Skin of body (tissue), 1 donor: ENCODE measurements at regions not wholly inside any gene's neighbourhood (a gene's known extent, or its start where the extent isn't known, plus 50 kb on each side); places are given as distances from the start of the nearest gene placed in this dataset.
"Not testable (repeated sequence)": the region's sequence is repeated elsewhere in the genome, so short reads cannot be mapped to it uniquely, and the experiment has no call there.

Experiments used
- DNase-seq: peaks from one replicate; lab custom pipeline; 2025; lab: John Stamatoyannopoulos, UW

DNA sequence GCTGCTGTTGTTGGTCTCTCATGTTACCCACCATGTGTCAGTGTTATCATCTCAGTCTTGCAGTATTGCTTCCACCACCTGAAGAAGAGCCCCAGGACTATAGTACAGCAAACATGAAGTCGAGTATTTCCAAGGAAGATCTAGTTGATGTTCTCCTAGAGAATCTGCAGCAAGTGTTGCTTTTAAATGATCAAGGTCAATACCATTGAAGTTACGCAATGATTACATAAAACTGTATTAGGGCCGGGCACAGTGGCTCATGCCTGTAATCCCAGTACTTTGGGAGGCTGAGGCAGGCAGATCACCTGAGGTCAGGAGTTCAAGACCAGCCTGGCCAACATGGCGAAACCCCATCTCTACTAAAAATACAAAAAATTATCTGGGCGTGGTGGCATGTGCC, 173.9 kb downstream of the TJP1 start:
- DNase-seq: not testable (repeated sequence)

DNA sequence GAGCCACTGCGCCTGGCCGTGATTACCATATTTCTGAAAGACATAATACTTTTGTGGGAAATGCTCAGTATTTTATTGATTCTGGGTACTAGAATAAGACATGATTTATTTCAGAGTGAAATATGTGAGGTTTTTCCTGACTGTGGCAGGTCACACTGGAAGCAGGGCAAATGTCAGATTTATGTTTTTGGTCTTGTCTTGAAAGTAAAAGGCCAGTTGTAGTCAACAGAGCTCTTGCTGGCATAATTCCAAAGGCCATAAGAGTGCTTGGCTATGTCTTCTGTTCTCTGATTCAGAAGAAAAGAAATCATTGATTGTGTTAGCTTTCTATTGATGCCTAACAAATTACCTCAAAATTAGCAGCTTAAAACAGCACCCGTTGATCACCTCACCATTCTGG, 176.4 kb downstream of the TJP1 start:
- DNase-seq: no peak

DNA sequence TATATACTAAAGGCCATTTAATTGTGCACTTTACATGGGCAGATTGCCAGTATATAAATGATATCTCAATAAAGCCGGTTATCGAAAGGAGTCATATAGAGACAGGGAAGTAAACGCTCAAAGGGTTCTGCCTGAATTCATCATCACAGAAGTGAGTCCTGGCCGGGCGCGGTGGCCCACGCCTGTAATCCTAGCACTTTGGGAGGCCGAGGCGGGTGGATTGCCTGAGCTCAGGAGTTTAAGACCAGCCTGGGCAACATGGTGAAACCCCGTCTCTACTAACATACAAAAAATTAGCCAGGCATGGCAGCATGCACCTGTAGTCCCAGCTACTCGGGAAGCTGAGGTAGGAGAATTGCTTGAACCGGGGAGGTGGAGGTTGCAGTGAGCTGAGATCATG, 177.9 kb downstream of the TJP1 start:
- not testable (repeated sequence) for DNase-seq

- no peak for DNase-seq
Observed at GRCh38 chr15:29638781-29639180, 183.5 kb downstream of the TJP1 start.

DNA sequence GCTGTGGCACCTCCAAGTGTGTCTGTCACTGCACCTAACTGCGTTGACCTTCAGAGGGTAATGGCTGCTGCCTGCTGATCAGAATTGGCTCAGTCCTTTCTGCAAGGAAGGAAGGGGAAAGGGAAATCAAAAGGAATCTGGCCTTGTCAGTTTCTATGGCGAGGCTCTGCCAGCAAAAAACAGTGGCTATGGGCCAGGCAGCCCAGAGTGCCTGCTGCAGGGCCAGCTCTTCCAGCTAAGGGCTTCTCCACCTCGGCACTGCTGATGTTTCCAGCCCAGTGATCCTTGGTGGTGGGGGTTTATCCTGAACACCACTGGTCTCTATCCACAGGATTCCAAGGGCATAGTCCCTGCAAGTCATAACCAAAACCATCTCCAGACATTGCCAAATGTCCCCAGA, 184.3 kb downstream of the TJP1 start:
- DNase-seq: no peak

- no peak for DNase-seq
Observed at GRCh38 chr15:29637555-29637954, 184.7 kb downstream of the TJP1 start.

DNA sequence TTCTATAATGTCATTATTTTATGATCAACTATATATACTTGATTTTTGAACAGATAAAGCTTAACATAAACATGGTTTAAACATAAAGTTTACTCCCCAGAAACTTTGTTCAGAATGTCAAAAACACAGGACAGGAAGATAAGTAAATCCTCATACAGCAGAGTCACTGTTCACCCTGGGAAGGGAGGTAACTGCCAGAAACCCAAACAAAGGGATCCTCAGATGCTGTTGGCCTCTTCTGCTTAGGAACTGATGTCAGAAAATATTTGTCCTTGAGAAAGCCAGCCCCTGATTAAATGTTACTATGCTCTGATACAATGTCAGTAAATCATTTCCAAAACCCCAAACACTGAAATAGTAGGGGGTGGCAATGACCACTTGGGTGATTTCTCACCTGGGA, 185.3 kb downstream of the TJP1 start:
- DNase-seq: no peak

DNA sequence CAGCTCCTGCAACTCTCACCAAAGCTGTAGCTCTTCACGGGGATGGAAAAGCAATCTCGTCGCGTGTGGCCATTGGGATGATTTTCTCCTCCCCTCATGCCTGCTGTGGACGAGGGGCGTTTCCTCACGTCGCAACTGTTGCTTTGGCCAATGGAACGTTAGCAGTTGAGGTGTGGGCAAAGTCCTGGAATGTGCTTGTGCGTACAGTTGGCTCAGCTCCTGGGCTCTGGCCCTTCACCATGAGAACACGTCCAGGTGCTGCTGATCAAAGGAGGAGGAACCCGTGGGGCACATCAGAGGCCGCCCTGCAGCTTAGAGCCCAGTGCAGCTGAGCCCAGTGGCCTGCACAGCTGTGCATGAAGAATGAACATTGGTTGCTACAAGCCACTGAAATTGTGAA, 186.1 kb downstream of the TJP1 start:
- DNase-seq: no peak

GRCh38 chr15:29635513-29636098, 186.7 kb downstream of the TJP1 start:
- no peak for DNase-seq

DNA sequence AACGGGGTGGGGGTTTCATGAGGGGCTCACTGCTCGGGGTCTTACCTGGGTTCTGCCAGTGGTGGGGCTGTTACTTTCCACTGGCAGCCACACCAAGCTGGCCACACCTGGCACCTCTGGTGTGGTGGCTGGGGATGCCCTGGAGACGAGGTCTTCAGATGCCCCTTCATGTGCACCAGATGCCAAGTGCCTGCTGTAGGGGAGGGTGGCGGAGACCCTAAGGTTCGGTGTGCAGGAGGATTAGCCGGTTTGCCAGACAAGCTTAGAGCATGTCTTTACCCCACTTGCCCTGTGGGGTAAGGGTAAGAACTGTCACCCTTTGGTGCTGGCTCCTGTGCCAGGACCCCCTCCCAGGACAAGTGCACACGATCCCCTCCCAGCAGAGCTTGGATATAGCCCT, 188.3 kb downstream of the TJP1 start:
- no peak for DNase-seq

- no peak for DNase-seq
Observed at GRCh38 chr15:29632671-29633406, 189.4 kb downstream of the TJP1 start.

DNA sequence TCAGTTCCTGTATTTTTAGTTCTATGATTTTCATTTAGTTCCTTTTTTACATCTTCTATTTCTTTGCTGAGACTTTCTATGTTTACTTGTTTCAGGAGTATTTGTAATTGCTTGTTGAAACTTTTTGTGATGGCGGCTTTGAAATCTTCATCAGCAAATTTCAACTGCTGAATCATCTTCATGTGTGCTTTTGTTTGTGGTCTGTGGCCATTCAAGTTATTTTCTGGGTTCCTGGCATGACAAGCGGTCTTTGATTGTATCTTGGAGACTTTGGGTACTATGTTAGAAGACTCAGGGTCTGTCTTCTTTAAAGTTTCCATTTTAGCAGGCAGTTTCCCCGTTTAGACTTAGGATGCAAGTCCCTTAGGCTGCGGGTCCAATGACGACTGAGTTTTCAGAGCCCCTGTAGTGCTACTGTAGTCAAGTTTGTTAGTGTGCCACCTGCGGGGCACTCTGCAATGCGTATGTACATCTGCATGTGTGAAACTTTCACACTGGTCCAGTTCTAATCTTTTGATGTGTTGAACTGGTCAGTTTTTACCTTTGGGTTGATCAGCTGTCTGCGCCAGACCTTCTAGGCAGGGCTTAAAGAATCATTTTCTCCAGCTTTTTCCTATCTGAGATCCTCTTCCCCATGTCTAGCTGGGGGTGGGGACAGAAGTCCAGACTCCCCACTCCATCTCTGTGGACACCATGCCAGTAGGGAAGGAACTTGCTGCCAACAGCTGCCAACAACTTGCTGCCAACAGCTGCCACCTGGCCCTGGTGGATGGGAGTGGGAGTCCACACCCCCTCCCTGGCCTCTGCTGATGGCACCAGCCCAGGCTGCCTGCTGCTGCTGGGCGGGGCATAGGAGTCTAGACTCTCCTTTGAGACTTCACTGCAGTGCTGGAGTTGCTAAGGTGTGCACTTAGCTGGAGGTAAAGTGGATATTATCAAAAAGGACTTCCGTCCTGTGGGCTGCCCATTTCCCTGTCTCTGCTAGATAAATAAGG, 190.9 kb downstream of the TJP1 start:
- no peak for DNase-seq

DNA sequence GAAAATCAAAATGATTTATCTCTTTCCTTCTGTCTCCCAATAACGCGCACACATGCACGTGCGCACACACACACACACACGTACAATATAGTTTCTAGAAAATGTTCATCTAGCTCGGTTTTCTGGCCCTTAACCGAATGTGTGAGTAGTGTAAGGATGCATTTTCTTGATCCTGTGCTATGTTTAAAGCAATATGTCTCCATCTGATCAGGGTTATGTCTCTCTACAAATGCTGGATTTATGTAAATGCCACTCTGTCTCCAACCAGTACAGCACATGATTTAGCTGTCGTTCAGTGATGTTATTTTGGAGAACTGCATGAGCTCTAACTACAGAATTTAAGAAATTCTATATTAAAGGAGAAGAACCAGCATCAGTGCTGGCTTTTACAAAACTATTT, 198.0 kb downstream of the TJP1 start:
- DNase-seq: no peak

DNA sequence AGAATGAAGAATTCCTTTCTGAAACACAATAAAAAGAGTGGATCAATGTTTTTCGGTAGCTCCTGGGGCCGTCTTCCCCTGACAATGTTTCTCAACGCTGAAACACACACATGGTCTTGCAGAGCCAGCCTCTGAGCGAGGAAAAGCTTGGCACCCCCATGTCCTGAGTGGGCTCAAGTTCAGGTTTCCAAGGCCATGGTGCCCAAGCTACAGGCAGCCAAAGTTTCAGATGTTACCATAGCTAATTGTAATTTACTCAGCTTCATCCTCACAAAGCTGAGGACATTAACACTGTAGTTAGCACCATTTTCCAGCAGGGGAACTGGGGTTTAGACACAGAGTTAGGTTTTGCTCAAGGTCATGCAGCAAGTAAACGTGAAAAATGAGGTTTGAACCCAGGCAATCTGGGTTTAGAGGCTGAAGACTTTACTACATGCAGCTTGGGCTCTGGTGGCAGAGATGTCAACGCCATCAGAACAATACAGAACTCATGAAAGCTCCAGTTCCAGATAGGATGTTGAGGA, 199.1 kb downstream of the TJP1 start:
- no peak for DNase-seq

DNA sequence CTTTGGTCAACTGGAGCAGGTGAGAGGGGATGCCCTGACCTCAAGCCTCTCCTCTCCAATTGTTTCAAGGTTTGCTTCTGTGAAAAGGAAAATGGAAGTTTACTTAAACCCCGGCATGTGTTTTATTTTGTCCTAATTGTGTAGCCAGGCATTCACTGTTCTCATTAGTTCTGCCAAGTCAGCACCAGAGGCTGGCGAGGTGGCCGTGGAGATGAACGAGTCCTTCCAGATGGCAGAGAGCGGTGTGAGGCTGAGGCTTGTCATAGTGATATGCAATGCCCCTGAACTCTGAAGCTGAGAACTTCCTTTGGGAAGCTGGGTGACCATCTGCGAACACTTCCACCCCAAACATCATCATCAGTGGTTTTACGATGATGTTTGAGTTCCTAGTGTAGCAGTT, 199.6 kb downstream of the TJP1 start:
- no peak for DNase-seq

DNA sequence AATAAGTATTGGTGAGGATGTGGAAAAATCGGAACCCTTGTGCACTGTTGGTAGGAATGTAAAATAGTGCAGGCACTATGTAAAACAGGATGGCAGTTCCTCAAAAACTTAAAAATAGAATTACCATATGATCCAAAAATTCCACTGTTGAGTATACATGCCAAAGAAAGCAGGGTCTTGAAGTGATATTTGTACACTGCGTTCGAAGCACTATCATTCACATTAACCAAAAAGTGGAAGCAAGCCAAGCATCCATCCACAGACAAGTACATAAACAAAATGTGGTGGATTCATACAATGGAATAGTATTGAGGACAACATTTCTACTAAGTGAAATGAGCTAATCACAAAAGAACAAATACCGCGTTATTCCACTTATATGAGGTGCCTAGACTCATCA, 200.7 kb downstream of the TJP1 start:
- DNase-seq: no peak

- no peak for DNase-seq
Observed at GRCh38 chr15:29618586-29618985, 203.7 kb downstream of the TJP1 start.

- no peak for DNase-seq
Observed at GRCh38 chr15:29616512-29616911, 205.8 kb downstream of the TJP1 start.

DNA sequence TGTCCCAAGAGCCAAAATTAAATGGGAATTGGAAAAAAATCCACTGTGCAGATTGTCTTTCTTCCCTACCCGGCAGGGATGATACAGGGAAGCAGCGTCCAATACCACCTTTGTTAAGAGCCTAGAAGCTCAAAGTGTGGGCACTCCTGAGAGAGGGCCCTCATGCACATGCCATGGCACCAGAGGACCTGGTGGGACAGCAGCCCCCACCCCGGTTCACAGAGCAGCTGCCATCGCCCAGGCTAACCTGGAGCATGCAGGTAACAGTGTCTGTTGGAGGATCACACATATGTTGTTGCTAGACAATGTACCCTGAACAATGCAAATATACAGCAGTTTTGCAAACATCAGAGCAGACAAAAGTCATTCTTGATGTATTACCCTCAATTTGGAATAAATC, 206.5 kb downstream of the TJP1 start:
- no peak for DNase-seq

GRCh38 chr15:29613951-29614382, 208.3 kb downstream of the TJP1 start:
- no peak for DNase-seq

DNA sequence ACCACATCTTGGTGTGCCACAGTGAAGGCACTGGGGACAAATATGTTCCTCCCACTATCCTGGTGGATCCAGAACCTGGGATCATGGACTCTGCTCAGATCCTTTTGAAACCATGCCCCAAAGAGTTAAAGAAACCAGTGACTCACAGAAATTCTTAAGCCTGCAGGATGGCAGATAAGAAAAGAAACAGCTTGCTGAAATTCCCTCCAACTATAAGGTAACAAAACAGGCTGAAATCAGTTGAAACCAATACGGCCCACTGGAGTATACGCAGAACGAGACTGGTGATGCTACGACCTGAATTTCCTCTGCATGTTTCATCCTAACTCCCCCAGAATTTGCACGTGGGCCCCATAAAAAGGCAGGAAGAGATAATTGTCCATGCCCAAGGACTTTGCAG, 209.6 kb downstream of the TJP1 start:
- DNase-seq: no peak

GRCh38 chr15:29612096-29612495, 210.2 kb downstream of the TJP1 start:
- DNase-seq: no peak
